GM18502 (cell line): ENCODE measurements at regions not wholly inside any gene's neighbourhood (a gene's known extent, or its start where the extent isn't known, plus 50 kb on each side); places are given as distances from the start of the nearest gene placed in this dataset.

Experiments used
- ATAC-seq: cut with Tn5 transposase; IDR thresholded peaks from one replicate; pipeline ENCODE4 v1.9.1; 2021; ENCODE audit warnings: mild to moderate bottlenecking; ENCODE audit not compliant: unreplicated experiment, poor library complexity

DNA sequence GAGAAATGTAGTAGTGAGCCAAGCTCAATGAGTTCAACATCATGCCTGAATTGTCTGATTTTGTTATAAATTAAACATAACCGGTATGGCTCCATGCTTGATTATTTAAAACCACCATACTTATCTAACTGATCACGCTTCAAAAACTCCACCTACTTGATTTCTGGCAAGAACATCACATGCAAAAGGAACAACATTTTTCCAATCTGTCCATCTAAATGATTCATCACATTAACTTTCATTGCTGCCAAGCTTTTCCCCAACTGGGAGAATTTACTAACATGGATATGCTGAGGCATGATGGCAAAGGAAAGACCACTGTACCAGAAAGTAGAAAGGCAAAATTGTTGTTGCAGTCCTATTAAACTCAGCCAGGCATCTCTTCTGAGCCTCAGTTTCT is 286.8 kb downstream of the TRIB2 start:
- no peak for ATAC-seq

DNA sequence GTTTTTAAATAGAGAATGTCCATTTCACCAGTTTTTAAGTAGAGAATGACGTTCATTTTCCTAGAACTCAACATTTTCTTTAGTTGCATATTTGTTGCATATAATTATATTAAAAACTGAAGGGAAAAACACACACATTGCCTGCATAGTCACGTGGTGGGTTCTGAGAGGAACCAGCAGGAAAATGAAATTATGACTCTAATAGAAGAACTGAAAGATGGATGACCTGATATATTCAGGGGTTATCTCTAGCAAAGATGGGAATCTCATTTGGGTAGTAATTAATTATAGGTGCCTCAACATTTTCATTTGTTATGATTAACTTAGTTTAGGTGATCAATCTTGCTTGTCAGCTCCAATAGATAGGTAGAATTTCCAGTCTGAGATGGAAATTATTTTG is 288.3 kb downstream of the TRIB2 start:
- ATAC-seq = no peak

DNA sequence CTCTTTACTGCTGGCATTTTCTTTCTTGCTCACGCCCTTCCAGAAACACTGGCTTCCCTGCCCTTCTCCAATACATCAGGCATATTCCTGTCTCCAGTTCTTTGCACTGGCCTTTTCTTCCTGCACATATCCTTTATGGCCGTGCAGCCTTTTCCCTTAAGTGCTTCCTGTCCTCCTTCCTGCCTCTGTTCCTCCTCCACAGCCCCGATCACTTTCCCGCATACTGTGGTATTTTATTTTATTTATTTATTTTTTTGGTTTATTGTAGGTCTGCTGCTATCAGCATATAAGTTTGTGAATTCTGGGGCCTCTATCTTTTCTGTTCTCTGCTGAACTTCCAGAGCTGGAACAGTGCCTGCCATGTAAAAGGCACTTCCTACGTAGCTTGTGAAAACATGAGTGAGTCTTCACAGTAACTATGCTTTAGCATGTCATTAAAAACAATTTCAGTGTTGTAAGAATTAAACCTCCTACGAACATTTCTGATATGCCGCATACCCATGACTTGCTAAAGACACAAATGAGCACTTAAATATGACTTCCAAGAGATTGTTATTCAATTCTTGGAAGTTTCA is 289.1 kb downstream of the TRIB2 start:
- ATAC-seq = no peak

DNA sequence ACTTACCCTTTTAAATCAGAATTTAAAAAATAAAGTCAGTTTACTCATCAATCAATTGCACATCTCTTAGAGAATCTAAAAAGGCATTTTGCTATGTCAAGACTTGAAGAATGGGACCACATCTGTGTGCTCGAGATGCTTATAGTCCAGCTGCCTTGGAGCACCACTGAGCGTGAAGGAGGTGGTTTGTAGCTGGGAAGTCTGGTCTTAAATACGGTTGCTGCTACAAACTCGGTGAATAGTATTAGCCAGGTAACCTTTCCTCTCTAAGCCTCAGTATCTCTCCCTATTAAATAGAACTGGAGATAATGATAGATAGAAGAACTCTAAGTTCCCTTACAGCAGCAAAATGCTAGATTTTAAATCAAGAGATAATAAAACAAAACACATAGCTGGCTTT is 289.7 kb downstream of the TRIB2 start:
- ATAC-seq = no peak

DNA sequence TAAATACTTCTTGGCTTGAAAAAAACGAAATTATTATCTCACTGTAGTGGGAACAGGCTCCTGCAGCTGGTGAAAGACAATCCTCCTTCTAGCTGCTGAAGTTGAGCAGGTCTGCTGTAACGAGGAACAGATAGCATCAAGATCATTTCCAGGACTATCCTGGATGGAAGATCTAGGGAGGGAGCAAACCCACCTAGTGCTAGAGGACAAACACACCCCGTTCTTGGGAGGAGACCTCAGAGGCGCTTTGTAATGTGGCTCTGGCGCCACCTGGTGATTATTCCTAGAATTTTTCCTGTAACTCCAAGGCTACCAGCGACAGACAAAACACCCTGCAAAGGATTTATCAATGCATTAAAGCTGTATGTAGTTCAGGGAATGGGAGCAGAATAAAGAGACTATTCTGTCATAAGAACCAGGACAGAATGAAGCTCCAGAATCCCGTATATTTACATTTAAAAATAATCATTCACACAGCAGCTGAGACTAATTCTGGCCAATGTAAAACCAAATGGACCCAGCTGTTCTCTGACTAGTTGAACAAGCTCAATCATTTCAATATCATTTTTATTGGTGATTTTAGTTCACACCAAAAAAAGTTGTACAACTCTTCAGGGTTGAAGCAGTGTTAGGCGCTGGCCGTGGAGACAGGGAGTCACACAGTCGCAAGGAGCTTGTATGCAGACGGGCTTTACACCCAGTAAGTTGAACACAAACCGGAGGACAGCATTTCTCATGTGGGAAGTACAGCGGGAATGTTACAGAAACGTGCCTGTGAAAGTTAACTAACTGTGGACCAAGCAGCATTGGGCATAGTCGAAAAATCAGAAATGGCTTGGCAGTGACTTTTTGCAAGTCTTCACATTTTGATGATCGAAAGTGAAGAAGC is 290.3 kb downstream of the TRIB2 start:
- peak; percentile 93 for ATAC-seq

DNA sequence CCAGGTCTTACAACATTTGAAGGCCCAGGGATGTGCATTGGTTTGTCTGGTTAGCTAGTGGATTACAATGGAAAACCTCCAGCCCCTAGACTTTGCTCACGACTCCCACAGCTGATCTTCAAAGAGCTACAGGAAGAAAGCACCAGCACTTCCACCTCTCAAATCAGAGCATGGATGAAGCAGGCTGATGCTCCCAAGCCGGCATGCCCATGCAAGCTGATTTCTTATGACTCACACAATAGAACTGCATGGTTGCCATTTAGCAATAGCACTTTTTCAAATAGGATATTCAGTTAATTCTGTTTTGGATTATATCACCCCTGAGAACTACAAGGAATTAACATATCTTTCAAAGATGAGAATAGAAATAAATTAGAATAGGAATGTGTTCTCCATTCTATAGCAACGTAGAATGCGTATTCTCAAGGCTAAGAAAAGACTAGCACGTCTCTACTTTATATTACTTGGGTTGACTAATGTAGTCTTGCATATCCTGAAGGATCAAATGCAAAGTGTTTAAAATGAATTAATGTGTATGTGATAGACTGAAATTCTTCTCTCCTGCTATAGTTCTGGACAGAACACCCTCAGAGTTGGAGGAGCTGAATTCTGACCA is 292.4 kb downstream of the TRIB2 start:
- ATAC-seq = no peak

DNA sequence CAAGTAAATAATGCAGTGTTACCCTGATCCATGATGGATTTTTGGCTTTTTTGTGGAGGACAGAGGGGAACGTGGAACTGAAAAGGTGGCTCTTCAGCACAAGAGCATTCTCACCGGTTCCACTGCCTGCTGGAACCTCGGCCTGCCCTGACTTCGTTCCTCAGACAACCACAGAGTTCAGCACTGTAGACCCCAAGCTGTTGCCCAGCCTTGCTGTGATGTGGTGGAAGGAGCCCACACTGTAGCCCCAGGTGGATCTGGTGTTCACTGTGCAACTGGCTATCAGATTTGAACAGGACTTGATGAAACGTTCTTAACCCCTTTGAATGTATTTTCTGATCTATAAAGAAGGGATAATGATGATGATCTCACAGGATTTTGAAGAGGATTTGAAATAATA is 293.5 kb downstream of the TRIB2 start:
- ATAC-seq = no peak

DNA sequence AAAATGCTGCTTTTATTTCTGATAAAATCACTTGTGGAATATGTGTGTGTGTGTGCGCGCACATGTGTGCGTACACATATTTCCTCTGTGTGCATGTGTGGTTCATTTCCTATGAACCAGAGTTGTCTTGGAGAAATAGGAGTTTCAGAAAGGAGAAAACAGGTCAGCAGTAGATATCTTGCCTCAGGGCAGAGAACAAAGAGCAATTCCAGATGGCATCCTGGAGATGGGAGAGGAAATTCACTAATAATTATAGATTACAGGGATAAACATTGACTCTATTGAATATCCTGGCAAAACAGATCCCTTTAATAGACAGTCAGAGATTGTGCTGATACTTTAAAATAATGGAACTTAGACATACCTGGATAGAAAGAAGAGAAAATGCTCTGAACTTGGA is 298.0 kb downstream of the TRIB2 start:
- ATAC-seq = no peak

DNA sequence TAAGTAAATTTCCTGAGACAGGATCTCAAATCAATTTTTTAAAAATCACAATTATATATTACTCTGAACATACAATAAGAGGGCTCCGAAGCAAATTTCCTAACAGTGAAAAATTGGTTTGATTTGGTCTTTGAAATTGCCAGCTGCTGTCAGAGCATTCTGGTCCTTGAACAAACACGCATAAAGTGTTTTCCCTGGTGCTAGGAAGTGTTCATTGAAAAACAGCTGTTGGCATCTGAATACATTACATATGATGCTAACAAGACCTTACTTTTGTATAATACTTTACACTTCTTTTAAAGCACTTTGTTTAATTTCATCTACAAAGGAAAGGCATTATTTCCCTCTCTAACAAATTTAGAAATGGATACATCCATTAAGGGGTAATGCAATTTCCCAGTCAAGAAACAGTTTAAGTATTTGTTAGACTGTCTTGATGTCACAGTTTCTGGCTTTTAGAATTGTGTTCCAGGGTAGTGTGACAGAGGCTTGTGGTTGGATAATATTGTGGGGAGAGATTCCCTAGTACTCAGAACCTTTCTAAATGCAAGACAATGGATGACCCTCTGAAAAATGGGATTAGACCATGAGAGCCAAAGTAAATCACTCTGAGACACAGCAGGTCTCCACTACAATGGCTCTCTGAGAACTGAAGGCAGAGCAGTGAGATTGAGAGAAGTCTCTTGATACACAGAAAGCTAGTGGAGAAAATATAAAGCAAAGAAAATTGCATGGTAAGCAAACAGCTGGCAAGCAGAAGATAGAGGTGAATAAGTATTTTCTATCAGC is 299.0 kb downstream of the TRIB2 start:
- ATAC-seq = no peak

DNA sequence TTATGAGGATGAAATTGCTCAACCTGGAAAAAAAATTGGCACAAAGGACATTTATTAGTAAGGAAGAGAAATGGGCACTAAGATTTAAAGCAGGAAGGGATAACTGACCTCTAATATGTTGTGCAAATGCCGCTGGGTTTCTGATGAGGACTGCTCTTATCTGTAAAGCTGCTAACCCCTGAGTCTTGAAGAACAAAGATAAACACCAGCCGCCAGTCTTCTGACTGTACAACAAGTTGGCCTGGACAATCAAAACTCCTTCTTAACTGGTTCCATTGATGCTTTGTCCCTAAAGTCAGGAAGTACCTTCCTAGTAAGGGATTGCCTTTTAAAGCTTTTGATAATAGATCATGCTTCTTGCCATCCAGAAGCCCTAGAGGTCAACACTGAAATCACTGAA is 301.8 kb downstream of the TRIB2 start:
- ATAC-seq = no peak

DNA sequence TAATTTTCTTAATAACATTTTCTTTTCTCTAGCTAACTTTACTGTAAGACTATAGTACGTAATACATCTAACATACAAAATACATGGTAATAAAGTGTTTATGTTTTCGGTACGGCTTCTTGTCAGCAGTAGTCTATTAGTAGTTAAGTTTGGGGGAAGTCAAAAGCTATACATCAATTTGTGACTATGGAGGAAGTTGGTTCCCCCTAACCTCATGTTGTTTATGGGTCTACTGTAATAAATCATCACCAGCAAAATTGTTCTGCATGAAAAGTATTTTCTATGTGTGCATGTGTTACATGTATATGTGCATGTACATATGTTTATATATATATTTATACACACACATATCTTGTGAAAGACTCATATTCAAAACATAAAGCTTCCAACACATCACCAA is 303.0 kb downstream of the TRIB2 start:
- no peak for ATAC-seq

DNA sequence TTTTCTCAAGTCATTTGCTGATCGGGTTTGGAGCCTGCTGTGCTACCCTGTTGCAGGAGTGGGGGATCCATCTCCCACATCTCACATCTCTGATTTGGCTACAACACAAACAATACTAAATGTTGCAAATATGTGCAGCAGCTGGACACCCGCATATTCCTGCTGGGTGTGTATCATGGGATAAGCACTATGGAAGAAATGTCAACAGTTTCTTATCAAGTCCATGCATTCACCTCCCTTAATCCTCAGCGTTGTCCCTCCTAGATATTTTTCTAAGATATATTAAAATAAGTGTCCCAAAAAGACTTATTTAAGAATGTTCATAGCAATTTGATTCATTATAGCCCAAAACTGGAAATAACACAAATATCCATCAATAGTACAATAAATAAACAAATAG is 303.7 kb downstream of the TRIB2 start:
- no peak for ATAC-seq

DNA sequence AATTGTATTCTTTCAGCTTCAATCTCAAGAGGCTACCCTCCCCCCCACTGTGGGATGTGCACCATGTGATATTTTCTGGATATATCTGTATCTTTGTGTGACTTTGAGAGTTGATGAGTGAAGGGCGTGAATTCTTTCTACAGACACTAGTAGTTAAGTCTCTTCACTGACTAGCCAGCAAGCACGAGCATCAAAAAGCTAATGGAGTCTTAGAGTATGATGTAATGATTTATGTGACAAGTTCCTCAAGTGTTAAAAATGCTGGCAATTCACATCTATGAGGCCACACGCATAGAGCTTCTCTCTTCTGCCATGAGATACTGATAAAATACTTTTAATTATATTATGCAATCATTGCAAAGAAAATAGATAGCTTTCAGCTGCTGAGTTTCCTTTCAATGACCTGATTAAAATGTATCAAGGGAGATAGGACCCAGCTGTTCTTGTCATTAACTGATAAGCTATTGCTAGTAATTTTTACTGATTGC is 304.8 kb downstream of the TRIB2 start:
- ATAC-seq = no peak

DNA sequence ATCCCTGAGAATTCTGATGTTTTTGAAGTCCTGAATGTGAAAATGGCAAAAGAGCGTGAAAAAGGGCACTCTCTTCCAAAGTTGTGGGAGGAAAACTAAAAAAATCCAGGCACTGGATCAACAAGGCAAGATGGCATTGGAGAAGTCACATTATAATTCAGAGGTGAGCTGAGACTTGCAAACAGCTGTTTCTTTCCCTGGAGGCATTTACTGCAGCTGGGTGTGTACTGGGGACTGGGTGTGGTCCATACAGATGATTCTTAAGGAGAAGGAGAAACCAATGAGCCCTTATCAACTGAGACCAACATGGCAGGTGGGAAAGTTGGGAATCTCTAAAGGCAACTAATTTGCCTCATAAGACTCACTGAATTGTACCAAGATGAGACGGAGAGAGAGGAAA is 313.9 kb downstream of the TRIB2 start:
- ATAC-seq = no peak

DNA sequence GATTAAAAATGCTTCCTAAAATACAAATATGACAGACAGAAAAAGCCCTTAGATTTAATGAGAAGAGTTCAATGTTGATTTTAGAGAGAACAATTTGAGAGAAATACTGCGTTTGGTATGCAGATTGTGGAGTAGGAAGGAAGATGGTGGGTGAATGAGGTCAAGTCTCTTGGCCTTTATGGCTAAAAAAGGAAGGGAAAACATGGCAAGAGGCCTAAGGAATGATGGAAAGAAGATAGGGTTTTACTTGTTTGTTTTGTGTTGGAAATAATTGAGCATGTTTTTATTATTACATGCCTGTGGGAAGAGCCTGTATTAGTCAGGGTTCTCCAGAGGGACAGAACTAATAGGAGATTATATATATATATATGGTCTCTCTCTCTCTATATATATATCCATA is 318.1 kb downstream of the TRIB2 start:
- ATAC-seq = no peak

DNA sequence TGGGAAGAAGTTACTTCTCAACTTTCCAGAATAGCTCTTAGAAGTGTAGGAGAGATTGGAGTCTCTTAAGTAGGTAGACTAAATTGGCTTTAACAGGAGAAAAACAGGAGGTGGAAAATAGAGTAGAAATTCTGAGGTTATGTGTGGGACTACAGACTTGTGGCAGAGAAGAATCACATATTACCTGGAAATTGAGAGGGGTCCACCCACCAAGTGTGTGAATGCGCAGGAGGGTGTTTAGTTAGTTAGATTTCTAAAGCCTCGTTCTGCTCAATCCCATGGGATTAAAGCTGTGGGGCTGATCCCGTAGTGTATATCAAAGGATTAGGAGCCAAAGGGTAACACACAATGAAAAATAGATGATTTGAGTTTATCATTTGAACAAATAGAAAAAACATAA is 319.1 kb downstream of the TRIB2 start:
- ATAC-seq = no peak

DNA sequence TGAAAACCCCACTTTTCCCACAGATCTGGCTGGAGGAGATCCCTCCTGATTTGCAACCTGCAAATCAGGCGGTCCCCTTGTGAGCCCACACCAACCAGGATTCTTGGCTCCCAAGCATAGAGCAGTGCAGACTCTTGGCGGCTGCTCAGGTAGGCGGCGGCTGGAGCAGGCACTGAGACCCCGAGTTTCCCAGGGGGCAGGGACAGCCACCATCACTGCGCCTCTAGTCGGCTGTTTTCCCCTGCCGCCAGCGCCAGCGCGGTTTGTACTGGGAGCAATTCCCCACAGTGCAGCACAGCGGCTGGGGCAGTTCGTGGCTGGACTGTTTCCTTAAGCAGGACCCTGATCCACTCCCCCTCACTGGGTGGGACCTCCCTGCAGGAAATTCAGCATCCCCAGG is 323.3 kb downstream of the TRIB2 start:
- ATAC-seq = no peak

DNA sequence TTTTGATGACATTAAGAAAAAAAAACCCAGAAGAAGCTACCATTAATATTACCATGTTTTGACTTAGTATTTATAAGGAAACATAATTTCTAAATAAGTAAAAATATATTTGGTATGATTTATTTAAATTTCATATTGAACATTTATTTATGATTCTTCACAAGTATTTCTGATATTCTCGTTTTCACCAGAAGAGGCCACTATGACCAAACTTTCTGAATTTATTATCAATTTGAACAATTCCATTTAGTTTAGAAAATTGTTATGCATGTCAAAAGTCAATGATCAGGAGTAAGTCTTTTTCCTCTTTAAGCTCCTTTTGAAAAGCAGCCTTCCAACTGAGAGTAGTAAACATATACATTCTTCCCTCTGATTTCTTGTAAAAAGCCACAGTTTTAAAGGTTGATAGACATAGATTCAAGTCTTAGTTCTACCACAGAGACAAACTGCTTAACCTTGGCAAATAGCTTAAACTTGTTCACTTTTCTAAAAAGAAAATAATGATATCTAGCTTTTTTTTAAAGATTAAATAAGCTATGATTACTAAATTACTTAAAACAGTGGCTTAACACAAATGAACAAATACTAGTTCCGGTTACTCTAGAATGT is 329.9 kb downstream of the TRIB2 start:
- no peak for ATAC-seq

DNA sequence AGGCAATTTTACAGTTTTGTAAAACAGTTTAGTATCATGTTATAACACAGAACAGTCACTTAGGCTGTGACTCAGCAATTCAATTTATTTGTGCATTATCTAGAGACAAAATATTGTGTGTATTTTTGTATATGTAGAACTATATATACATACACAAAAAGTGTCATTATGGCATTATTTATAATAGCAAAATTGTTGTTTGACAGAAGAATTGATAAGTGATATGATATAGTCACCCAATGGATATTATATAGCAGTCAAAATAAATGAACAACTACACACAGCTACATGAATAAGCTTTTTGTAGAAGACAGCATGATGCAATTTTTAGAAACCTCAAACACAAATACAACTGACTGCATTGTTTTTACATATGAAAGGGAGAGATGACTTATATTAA is 334.0 kb downstream of the TRIB2 start:
- ATAC-seq = no peak

DNA sequence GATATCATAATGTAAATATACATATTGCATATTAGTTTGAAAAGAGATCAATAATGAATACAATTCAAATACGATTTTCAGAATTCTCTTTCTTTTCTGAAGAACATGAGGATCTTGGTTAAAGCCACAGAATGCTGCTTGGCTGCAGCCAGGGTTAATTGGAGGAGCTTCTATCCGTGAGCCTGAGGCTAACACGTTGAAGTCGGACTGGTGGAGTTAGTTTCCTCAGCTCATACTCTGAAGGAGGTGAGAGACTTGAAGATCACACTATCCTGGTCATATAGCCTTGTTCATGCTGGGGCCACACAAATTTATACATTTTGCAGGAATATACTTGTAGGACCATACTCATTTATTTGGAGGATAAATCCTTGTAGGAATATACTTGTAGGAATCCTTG is 335.8 kb downstream of the TRIB2 start:
- no peak for ATAC-seq
